HFF-Myc (cell line): ENCODE measurements at regions not wholly inside any gene's neighbourhood (a gene's known extent, or its start where the extent isn't known, plus 50 kb on each side); places are given as distances from the start of the nearest gene placed in this dataset.

Source experiments
- DNase-seq: peaks from one replicate; pipeline ENCODE4 v3.0.0-alpha.2; 2011; ENCODE audit warnings: low read depth; ENCODE audit errors: extremely low read depth
- H3K4me3 ChIP-seq: replicated peaks from 2 replicates; pipeline ENCODE4 v1.5.1; 2011; ENCODE audit warnings: low read depth, mild to moderate bottlenecking, control low read depth, low read length
- TF ChIP-seq, protein P1 (sequence below): IDR thresholded peaks from 2 replicates; pipeline ENCODE4 v1.5.1; 2012; ENCODE audit warnings: mild to moderate bottlenecking, low read depth, low read length, control low read depth; ENCODE audit errors: missing control alignments

DNA sequence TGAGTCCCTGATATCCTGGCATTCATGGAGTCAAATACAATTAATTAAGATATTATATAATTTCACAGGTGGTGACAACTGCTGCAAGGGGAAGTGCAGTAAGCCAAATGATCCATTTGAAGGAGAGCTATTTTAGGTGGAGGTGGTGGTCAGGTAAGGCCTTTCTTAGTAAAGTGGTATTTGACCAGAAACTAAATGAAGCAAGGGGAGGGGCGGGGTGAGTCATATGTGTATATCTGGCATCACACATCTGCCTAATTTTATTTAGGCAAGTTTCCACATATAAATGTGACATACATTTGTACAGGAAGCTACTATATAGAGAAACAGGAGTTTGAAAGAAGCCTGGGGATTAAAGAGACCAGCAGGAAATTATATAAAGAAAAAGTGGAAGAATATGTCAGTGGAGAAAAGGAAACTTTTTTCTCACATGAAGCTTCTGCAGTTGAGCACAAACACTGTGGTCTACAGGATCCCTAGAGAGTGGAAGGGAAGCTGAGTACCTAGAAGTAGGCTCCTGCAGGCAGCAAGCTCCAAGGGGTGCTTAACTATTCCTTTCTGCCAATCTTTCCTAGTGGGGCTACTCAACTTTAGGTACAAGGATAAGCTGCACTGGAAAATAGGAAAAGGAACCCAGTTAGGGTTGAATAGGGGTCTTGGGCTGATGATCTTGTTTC is 99.6 kb downstream of the OGFRL1 start:
- TF ChIP-seq, protein P1, sequence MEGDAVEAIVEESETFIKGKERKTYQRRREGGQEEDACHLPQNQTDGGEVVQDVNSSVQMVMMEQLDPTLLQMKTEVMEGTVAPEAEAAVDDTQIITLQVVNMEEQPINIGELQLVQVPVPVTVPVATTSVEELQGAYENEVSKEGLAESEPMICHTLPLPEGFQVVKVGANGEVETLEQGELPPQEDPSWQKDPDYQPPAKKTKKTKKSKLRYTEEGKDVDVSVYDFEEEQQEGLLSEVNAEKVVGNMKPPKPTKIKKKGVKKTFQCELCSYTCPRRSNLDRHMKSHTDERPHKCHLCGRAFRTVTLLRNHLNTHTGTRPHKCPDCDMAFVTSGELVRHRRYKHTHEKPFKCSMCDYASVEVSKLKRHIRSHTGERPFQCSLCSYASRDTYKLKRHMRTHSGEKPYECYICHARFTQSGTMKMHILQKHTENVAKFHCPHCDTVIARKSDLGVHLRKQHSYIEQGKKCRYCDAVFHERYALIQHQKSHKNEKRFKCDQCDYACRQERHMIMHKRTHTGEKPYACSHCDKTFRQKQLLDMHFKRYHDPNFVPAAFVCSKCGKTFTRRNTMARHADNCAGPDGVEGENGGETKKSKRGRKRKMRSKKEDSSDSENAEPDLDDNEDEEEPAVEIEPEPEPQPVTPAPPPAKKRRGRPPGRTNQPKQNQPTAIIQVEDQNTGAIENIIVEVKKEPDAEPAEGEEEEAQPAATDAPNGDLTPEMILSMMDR: no peak
- no peak for DNase-seq
- no peak overlapping the region for H3K4me3 ChIP-seq

DNA sequence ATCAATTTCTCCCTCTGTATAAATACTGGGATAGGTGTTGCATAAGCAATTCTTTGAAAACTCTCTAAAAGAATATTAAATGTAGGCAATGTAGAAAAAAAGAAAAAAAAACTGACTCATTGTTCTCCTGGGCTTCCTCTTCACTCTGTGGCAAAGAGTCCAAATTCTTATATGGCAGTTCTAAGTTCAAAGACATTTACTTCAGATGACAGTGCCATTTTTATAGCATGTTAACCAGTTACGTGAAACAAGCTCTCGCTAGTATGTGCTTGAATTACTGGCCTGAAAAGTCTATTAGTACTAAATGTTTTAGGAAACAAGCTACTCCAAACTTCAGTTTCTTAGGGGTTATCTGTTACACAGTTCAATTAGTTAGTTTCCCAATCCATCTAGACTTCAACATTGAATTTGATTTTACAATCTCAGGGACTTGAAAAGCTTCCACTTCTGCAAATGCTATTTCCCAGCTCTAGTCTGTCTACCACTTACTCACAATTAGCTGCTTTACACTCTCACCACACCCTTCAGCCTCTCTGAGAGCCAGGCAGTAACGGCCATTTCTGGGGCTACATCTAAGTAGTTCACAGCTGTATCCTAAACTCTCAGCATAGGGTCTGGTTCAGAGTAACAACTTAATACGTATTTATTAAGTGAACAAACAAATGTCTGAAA is 100.4 kb downstream of the OGFRL1 start:
- no peak overlapping the region for H3K4me3 ChIP-seq
- DNase-seq: no peak
- TF ChIP-seq, protein P1: no peak

DNA sequence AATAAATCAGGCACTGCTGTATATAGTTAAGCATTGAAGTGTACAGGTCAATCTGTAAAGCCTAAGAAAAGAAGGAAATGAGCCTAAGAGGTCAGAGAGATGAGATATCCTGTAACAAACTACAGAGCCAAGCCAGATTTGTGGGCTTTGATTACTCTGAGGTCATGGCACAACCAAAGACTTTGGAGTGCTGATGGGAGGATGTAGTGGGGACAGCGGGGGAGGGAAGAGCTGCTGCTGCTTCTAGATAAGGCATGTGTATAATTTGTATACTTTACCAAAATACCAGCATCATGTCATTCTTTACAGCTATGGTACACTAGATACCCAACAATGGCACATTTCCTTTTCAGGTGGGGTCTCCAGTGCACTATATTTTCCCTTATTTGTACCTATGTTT is 102.5 kb downstream of the OGFRL1 start:
- no peak overlapping the region for H3K4me3 ChIP-seq
- TF ChIP-seq, protein P1: no peak
- no peak for DNase-seq

DNA sequence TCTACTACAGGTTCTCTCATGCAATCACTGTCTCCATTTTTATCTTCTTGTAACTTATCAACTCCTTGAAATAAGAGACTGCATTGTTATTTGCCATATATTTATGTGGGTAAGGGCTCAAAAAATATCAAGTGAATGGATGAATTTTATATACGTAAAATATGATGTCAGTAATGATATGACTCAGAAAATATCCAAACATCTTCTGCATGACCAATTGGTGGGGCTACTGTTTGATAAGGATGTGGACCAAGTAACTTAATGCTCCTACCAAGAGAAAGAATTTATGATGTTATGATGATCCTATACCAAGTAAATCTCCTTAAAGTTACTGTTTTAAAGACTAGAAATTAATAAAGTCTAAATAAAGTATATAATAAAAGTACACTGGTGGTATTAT is 103.7 kb downstream of the OGFRL1 start:
- no peak overlapping the region for H3K4me3 ChIP-seq
- TF ChIP-seq, protein P1: no peak
- no peak for DNase-seq

DNA sequence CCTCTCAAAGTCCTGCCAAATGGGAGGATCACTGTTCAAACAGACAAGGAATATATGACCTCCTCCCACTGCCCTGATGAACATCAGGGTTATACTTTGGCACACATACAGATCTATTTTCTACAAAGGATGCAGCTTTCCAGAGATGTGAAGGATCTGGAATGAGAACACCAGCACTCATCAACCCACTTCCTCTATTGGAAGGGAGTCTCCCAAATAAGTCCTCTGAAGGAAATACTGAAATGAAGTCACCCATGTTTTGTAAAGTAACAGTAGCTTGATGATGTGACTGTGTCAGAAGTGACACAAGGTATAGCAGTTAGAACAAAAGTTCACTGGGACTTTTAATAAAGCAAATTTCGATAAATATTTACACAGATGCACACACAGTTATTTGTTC is 104.9 kb downstream of the OGFRL1 start:
- no peak for DNase-seq
- TF ChIP-seq, protein P1: no peak
- no peak overlapping the region for H3K4me3 ChIP-seq

DNA sequence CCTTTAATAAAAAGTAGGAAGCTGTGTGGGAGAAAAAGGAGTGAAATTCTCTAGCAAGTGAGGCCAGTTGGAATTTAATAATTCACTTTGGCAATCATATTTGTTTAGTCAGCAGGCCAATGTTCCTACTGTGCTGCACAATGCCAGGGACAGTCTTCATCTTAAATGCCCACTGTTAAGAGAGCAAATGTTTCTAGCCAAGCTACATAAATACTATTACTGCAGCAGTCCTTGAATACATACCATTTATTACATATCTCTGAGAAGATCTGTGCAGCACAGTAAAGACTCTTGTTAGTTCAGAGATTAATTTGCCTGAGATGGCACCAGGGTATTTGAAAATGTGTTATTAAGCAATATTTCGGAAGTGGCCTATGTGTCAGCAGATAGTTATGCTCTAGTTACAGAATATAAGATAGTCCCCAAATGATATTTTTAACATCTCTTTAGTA is 105.4 kb downstream of the OGFRL1 start:
- H3K4me3 ChIP-seq: no peak overlapping the region
- DNase-seq: no peak
- TF ChIP-seq, protein P1: no peak
